Endothelial cell of umbilical vein (primary cell): ENCODE measurements at regions not wholly inside any gene's neighbourhood (a gene's known extent, or its start where the extent isn't known, plus 50 kb on each side); places are given as distances from the start of the nearest gene placed in this dataset.

Experiments
- BruUV-seq: library from RNA; stranded (reverse); fragments of 400-500 nt; replicated peaks from 2 replicates; lab custom pipeline; 2021; lab: Mats Ljungman, UMichigan
- CTCF ChIA-PET: fragments of 300-600, 350-600 bp; sonication (Branson Sonifier 250); formaldehyde crosslinking; loops from one replicate; lab custom pipeline; 2021; ENCODE audit warnings: antibody characterized with exemption, inconsistent platforms; lab: Charles Lee
- POLR2A ChIA-PET: fragments of 300-600, 350-600 bp; sonication (Branson Sonifier 250); formaldehyde crosslinking; loops from one replicate; lab custom pipeline; 2021; ENCODE audit warnings: antibody characterized with exemption, inconsistent platforms; lab: Charles Lee
- DNase-seq: peaks from one replicate; pipeline ENCODE4 v3.0.0-alpha.2; 2011; ENCODE audit warnings: low read depth, low spot score
- FAIRE-seq: peaks from 2 replicates; lab custom pipeline; 2011; peaks lifted over from hg19 to GRCh38; lab: Jason Lieb, UNC
- H2AFZ ChIP-seq: 2 replicates; pipeline ENCODE4 v1.6.0; 2012; ENCODE audit warnings: low read depth, low read length, control low read depth, inconsistent platforms
- H3K27ac ChIP-seq: 2 replicates; pipeline ENCODE4 v1.5.1; 2011; ENCODE audit warnings: low read depth, mild to moderate bottlenecking, control low read depth, low read length, moderate library complexity; ENCODE audit not compliant: insufficient read depth
- H3K27me3 ChIP-seq, 2 experiments: 2 replicates each; pipeline versions ENCODE4 v1.6.0 to v1.6.1; 2011; ENCODE audit warnings: low read length in 2 of 2, mixed read lengths in 1 of 2; ENCODE audit not compliant: control insufficient read depth in 2 of 2, insufficient read depth in 2 of 2
- H3K36me3 ChIP-seq, 2 experiments: 2 replicates in 1 of 2; 3 replicates in 1 of 2; pipeline ENCODE4 v1.5.1; 2011; ENCODE audit warnings: low read length in 2 of 2, mild to moderate bottlenecking in 1 of 2, moderate library complexity in 1 of 2; ENCODE audit not compliant: control insufficient read depth in 2 of 2, insufficient read depth in 2 of 2; ENCODE audit errors: extremely low read depth in 1 of 2
- H3K4me1 ChIP-seq: 3 replicates; pipeline ENCODE4 v1.5.1; 2011; ENCODE audit warnings: mild to moderate bottlenecking, low read length; ENCODE audit not compliant: control insufficient read depth, insufficient read depth; ENCODE audit errors: extremely low read depth
- H3K4me2 ChIP-seq: 2 replicates; pipeline ENCODE4 v1.6.1; 2011; ENCODE audit warnings: low read length, control low read depth, mixed read lengths; ENCODE audit not compliant: insufficient read depth
- H3K4me3 ChIP-seq, 3 experiments: fragments of 200-600 bp in 1 of 3; sonication (generic), shearing (Covaris generic) in 1 of 3; replicated peaks in 1 of 3; 2 replicates each; pipeline ENCODE4 v1.5.1; 2011 to 2016; ENCODE audit warnings: control low read depth in 3 of 3, low read length in 3 of 3, mild to moderate bottlenecking in 2 of 3, inconsistent platforms in 1 of 3, low read depth in 1 of 3, moderate library complexity in 1 of 3; ENCODE audit not compliant: insufficient read depth in 1 of 3
- H3K79me2 ChIP-seq: 2 replicates; pipeline ENCODE4 v1.6.0; 2012; ENCODE audit warnings: low read length, inconsistent platforms; ENCODE audit not compliant: control insufficient read depth, insufficient read depth
- H3K9ac ChIP-seq: replicated peaks from 2 replicates; pipeline ENCODE3; 2011; ENCODE audit warnings: low read length, control low read depth; ENCODE audit not compliant: insufficient read depth; ENCODE audit errors: extremely low read depth
- H3K9me1 ChIP-seq: replicated peaks from 3 replicates; pipeline ENCODE4 v1.6.0; 2011; ENCODE audit warnings: mild to moderate bottlenecking, low read length; ENCODE audit not compliant: control insufficient read depth, insufficient read depth; ENCODE audit errors: extremely low read depth
- H3K9me3 ChIP-seq: replicated peaks from 2 replicates; pipeline ENCODE4 v1.5.1; 2012; ENCODE audit warnings: low read length, inconsistent platforms; ENCODE audit not compliant: control insufficient read depth, insufficient read depth
- H4K20me1 ChIP-seq: replicated peaks from 2 replicates; pipeline ENCODE3; 2011; ENCODE audit warnings: mild to moderate bottlenecking, low read length; ENCODE audit not compliant: control insufficient read depth, insufficient read depth; ENCODE audit errors: extremely low read depth
- EZH2 ChIP-seq: IDR thresholded peaks from 2 replicates; pipeline ENCODE4 v1.6.1; 2012; ENCODE audit warnings: borderline replicate concordance, low read depth, mild to moderate bottlenecking, moderate library complexity, low read length, inconsistent platforms; ENCODE audit not compliant: severe bottlenecking
- FOS ChIP-seq: IDR thresholded peaks from 2 replicates; pipeline ENCODE4 v1.6.1; 2011; ENCODE audit warnings: mild to moderate bottlenecking, low read length, moderate library complexity, borderline replicate concordance; ENCODE audit not compliant: insufficient read depth
- GATA2 ChIP-seq: IDR thresholded peaks from 2 replicates; pipeline ENCODE4 v1.7.0; 2011; ENCODE audit warnings: low read depth, mild to moderate bottlenecking, moderate library complexity, mixed read lengths, low read length; ENCODE audit not compliant: insufficient read length, insufficient read depth
- JUN ChIP-seq: IDR thresholded peaks from 2 replicates; pipeline ENCODE4 v1.6.1; 2011; ENCODE audit warnings: borderline replicate concordance, low read depth; ENCODE audit not compliant: insufficient read length, insufficient read depth
- MAX ChIP-seq: IDR thresholded peaks from 2 replicates; pipeline ENCODE4 v1.6.1; 2011; ENCODE audit not compliant: insufficient read depth, insufficient read length
- MYC ChIP-seq: IDR thresholded peaks from one replicate; pipeline ENCODE4 v1.6.1; 2011; ENCODE audit warnings: mild to moderate bottlenecking, low read depth, low read length
- POLR2A ChIP-seq: IDR thresholded peaks from 2 replicates; pipeline ENCODE4 v1.6.1; 2012; ENCODE audit warnings: low read depth, mild to moderate bottlenecking, control low read depth, low read length
- POLR2AphosphoS5 ChIP-seq: IDR thresholded peaks from 2 replicates; pipeline ENCODE4 v1.6.1; 2012; ENCODE audit warnings: low read depth, mild to moderate bottlenecking, control low read depth, low read length, moderate library complexity; ENCODE audit not compliant: insufficient read depth
- dilution Hi-C: fragments of 300-500 bp; cut with MboI; formaldehyde crosslinking; loops from one replicate; pipeline ENCODE4 v1.15.0; 2019; ENCODE audit warnings: low sequenced_read_pairs; ENCODE audit not compliant: extremely low pct_ligation_motif_present
- intact Hi-C: fragments of 100-400 bp; cut with micrococcal nuclease; formaldehyde crosslinking; loops from one replicate; pipeline ENCODE4 v1.10.0; 2022
- TF ChIP-seq, protein P1 (sequence below), 2 donors: IDR thresholded peaks; 1 replicate in 1 of 2; 2 replicates in 1 of 2; pipeline ENCODE4 v1.5.1; 2011; ENCODE audit warnings: low read length in 2 of 2, mild to moderate bottlenecking in 2 of 2, moderate library complexity in 2 of 2, control low read depth in 1 of 2, inconsistent platforms in 1 of 2, low read depth in 1 of 2; ENCODE audit not compliant: insufficient read depth in 1 of 2; ENCODE audit errors: extremely low read depth in 1 of 2

- BruUV-seq: no TSS peak
- Histone ChIP-seq H2AFZ (no peak overlapping the region), H3K27me3 (no peaks in the 10 kb centered on the region), H3K36me3 (no peaks in the 10 kb centered on the region), H3K4me2 (no peak overlapping the region), H4K20me1 (no peaks in the 10 kb centered on the region), H3K9me1 (no peaks in the 10 kb centered on the region), H3K4me3 (no peak overlapping the region), H3K27ac (no peak overlapping the region), H3K4me1 (peaks cover 22% of the 10 kb centered on the region), H3K9me3 (no peaks in the 10 kb centered on the region), H3K9ac (no peak overlapping the region), H3K79me2 (no peaks in the 10 kb centered on the region)
- intact Hi-C loops (no loop called here), dilution Hi-C loops (no loop called here)
- TF ChIP-seq MAX (no peak), GATA2 (no peak), EZH2 (no peak), POLR2A (no peak), JUN (no peak), MYC (no peak), FOS (no peak), POLR2AphosphoS5 (no peak)
- TF ChIP-seq, protein P1, sequence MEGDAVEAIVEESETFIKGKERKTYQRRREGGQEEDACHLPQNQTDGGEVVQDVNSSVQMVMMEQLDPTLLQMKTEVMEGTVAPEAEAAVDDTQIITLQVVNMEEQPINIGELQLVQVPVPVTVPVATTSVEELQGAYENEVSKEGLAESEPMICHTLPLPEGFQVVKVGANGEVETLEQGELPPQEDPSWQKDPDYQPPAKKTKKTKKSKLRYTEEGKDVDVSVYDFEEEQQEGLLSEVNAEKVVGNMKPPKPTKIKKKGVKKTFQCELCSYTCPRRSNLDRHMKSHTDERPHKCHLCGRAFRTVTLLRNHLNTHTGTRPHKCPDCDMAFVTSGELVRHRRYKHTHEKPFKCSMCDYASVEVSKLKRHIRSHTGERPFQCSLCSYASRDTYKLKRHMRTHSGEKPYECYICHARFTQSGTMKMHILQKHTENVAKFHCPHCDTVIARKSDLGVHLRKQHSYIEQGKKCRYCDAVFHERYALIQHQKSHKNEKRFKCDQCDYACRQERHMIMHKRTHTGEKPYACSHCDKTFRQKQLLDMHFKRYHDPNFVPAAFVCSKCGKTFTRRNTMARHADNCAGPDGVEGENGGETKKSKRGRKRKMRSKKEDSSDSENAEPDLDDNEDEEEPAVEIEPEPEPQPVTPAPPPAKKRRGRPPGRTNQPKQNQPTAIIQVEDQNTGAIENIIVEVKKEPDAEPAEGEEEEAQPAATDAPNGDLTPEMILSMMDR (IDR thresholded peaks at IDR 0.05; ENCODE audit: extremely low read depth in 1 of 2, insufficient read depth in 1 of 2, low read depth in 1 of 2, low read length in 2 of 2): no peak
- FAIRE-seq (no peak), DNase-seq (no peak)
- CTCF ChIA-PET: interaction anchor here (1.6 kb wide), 1 partner anchor 11 kb away, joined by 5 read pairs; no protein-coding TSS in a partner anchor
- POLR2A ChIA-PET: no interaction called here
Measured at GRCh38 chr1:234913278-234913649, 215.4 kb downstream of the TOMM20 start.
